ENCODE measurements at regions not wholly inside any gene's neighbourhood (a gene's known extent, or its start where the extent isn't known, plus 50 kb on each side); places are given as distances from the start of the nearest gene placed in this dataset.

DNA sequence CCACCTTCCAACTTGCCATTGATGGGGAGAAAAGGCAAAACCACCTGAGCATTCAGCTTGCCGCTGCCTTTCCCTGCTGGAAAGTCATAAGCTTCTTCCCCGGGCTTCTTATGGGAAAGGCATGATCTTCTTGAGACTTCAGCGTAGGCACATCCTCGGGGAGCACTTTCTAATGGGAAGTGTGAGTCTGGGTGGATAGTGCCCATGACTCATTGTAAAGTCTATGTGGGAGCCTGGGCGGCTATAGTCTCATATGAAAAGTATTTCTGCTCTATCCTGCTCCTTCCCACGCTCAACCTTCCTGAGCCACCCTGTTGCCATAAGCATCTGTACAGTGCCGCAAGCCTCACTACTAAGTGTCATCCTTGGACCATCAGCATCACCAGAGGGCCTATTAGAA is 309.9 kb upstream of the THBS1 start:
- TF ChIP-seq CTCF (IDR thresholded peaks at IDR 0.05; ENCODE audit: insufficient read depth, low read depth, low read length) (no peak), EZH2 (IDR thresholded peaks at IDR 0.05; ENCODE audit: insufficient read depth, low read length) (no peak)
